Esophagus muscularis mucosa (tissue), 4 donors: ENCODE measurements at regions not wholly inside any gene's neighbourhood (a gene's known extent, or its start where the extent isn't known, plus 50 kb on each side); places are given as distances from the start of the nearest gene placed in this dataset.

Experiments used
- EP300 ChIP-seq: sonication (generic); formaldehyde crosslinking; IDR thresholded peaks from one replicate; pipeline ENCODE4 v1.6.1; 2017; ENCODE audit warnings: antibody characterized with exemption
- POLR2AphosphoS5 ChIP-seq, 2 donors: sonication (generic); formaldehyde crosslinking; IDR thresholded peaks; one replicate each; pipeline ENCODE4 v1.6.1; 2017; ENCODE audit warnings: antibody characterized with exemption in 2 of 2
- TF ChIP-seq, protein P1 (sequence below), 3 experiments: fragments of 200-600 bp in 2 of 3; fragments of 450-650 bp in 1 of 3; sonication (generic) in 2 of 3; IDR thresholded peaks; one replicate each; pipeline ENCODE4 v1.5.1; 2017 to 2019; ENCODE audit warnings: antibody characterized with exemption in 3 of 3, mild to moderate bottlenecking in 2 of 3, moderate library complexity in 1 of 3

DNA sequence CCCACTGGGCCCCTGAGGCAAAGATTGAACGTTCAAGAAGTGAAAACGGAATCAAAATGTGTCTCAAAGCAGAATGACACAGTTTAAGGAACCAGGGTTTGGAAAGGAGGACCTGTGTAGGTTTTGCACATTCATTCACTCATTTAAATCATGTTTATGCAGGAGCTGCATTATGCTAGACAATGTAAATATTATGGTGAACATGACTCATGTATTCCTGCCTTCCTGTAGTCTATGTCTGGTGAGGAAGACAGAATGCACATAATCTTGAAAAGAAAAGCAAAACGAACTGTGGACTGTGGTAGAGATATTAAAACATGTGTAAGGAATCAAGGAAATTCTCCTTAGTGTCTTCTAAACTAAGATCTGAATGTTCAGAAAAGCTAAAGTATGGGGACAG, 311.8 kb upstream of the SMIM31 start:
- TF ChIP-seq, protein P1, sequence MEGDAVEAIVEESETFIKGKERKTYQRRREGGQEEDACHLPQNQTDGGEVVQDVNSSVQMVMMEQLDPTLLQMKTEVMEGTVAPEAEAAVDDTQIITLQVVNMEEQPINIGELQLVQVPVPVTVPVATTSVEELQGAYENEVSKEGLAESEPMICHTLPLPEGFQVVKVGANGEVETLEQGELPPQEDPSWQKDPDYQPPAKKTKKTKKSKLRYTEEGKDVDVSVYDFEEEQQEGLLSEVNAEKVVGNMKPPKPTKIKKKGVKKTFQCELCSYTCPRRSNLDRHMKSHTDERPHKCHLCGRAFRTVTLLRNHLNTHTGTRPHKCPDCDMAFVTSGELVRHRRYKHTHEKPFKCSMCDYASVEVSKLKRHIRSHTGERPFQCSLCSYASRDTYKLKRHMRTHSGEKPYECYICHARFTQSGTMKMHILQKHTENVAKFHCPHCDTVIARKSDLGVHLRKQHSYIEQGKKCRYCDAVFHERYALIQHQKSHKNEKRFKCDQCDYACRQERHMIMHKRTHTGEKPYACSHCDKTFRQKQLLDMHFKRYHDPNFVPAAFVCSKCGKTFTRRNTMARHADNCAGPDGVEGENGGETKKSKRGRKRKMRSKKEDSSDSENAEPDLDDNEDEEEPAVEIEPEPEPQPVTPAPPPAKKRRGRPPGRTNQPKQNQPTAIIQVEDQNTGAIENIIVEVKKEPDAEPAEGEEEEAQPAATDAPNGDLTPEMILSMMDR (IDR thresholded peaks at IDR 0.05): no peak
- TF ChIP-seq EP300 (no peak), POLR2AphosphoS5 (IDR thresholded peaks at IDR 0.05) (no peak)
